Natural killer cell (primary cell): ENCODE measurements at regions not wholly inside any gene's neighbourhood (a gene's known extent, or its start where the extent isn't known, plus 50 kb on each side); places are given as distances from the start of the nearest gene placed in this dataset.

Experiments
- ATAC-seq, 3 donors: fragments of 150-1000 bp in 2 of 3; fragments of 200-7000 bp in 1 of 3; cut with Tn5 transposase; 1 replicate in 1 of 3; 2 replicates in 2 of 3; pipeline ENCODE4 v1.10.0; 2021; ENCODE audit warnings: mild to moderate bottlenecking in 2 of 3, moderate library complexity in 2 of 3
- DNase-seq, 2 donors: peaks; one replicate each; pipeline versions ENCODE4 v3.0.0 to v3.0.0-alpha.2; 2013 to 2021; ENCODE audit warnings: mixed read lengths in 1 of 2
- H3K27ac ChIP-seq: one replicate; pipeline ENCODE4 v1.5.1; 2013; ENCODE audit warnings: mild to moderate bottlenecking, low read length
- H3K27me3 ChIP-seq: one replicate; pipeline ENCODE4 v1.6.1; 2013; ENCODE audit warnings: low read length; ENCODE audit not compliant: control insufficient read depth, insufficient read depth
- H3K36me3 ChIP-seq: one replicate; pipeline ENCODE4 v1.6.1; 2013; ENCODE audit warnings: low read length; ENCODE audit not compliant: control insufficient read depth, insufficient read depth
- H3K4me1 ChIP-seq: one replicate; pipeline ENCODE4 v1.6.1; 2013; ENCODE audit warnings: low read length; ENCODE audit not compliant: control insufficient read depth, insufficient read depth
- H3K4me3 ChIP-seq: one replicate; pipeline ENCODE4 v1.5.1; 2013; ENCODE audit warnings: low read length
- H3K9me3 ChIP-seq: one replicate; pipeline ENCODE4 v1.6.1; 2013; ENCODE audit warnings: low read length; ENCODE audit not compliant: control insufficient read depth, insufficient read depth
- H3K27ac Mint-ChIP-seq, 2 donors: one replicate each; pipeline ENCODE4 v1.8.0; 2022; ENCODE audit warnings: mild to moderate bottlenecking in 2 of 2, mixed read lengths in 2 of 2, moderate library complexity in 1 of 2
- H3K27me3 Mint-ChIP-seq, 2 donors: one replicate each; pipeline ENCODE4 v1.8.0; 2022; ENCODE audit warnings: low read depth in 2 of 2, mixed read lengths in 2 of 2
- H3K36me3 Mint-ChIP-seq: one replicate; pipeline ENCODE4 v1.8.0; 2022; ENCODE audit warnings: mixed read lengths
- H3K4me1 Mint-ChIP-seq, 2 donors: one replicate each; pipeline ENCODE4 v1.8.0; 2022; ENCODE audit warnings: mixed read lengths in 2 of 2
- H3K4me3 Mint-ChIP-seq: one replicate; pipeline ENCODE4 v1.8.0; 2022; ENCODE audit warnings: mild to moderate bottlenecking, moderate library complexity, mixed read lengths
- H3K9me3 Mint-ChIP-seq, 2 donors: one replicate each; pipeline ENCODE4 v1.8.0; 2022; ENCODE audit warnings: mixed read lengths in 2 of 2
- WGBS: methylation state at CpG from one replicate; pipeline ENCODE4 v1.1.7; 2013; ENCODE audit warnings: missing lambda C conversion rate; ENCODE audit not compliant: insufficient coverage; 5-methylcytosine and 5-hydroxymethylcytosine counted together
- intact Hi-C: fragments of 100-400 bp; cut with micrococcal nuclease; formaldehyde crosslinking; loops from one replicate; pipeline ENCODE4 v1.14.2; 2022
- TF ChIP-seq, protein P1 (sequence below): fragments of 200-600 bp; IDR thresholded peaks from one replicate; pipeline ENCODE4 v1.8.0; 2022; ENCODE audit warnings: antibody characterized with exemption

GRCh38 chr13:78040205-78040830 lies 121.7 kb upstream of the EDNRB start:
- no peaks in the 10 kb centered on the region for H3K9me3 Mint-ChIP-seq
- DNase-seq: no peak
- Histone ChIP-seq H3K4me1 (no peaks in the 10 kb centered on the region), H3K27me3 (no peaks in the 10 kb centered on the region), H3K4me3 (no peak overlapping the region), H3K27ac (no peak overlapping the region), H3K9me3 (no peaks in the 10 kb centered on the region), H3K36me3 (no peaks in the 10 kb centered on the region)
- no peak for ATAC-seq
- H3K27ac Mint-ChIP-seq: no peak overlapping the region
- H3K4me3 Mint-ChIP-seq: no peak overlapping the region
- 97% methylated on average over 2 of the region's 4 CpGs for WGBS
- intact Hi-C loops: no loop called here
- H3K36me3 Mint-ChIP-seq: no peaks in the 10 kb centered on the region
- H3K4me1 Mint-ChIP-seq: peaks cover 7% of the 10 kb centered on the region in 2 donors
- H3K27me3 Mint-ChIP-seq: peaks cover 10 to 21% of the 10 kb centered on the region in 2 donors
- TF ChIP-seq, protein P1, sequence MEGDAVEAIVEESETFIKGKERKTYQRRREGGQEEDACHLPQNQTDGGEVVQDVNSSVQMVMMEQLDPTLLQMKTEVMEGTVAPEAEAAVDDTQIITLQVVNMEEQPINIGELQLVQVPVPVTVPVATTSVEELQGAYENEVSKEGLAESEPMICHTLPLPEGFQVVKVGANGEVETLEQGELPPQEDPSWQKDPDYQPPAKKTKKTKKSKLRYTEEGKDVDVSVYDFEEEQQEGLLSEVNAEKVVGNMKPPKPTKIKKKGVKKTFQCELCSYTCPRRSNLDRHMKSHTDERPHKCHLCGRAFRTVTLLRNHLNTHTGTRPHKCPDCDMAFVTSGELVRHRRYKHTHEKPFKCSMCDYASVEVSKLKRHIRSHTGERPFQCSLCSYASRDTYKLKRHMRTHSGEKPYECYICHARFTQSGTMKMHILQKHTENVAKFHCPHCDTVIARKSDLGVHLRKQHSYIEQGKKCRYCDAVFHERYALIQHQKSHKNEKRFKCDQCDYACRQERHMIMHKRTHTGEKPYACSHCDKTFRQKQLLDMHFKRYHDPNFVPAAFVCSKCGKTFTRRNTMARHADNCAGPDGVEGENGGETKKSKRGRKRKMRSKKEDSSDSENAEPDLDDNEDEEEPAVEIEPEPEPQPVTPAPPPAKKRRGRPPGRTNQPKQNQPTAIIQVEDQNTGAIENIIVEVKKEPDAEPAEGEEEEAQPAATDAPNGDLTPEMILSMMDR: no peak

GRCh38 chr13:78036841-78037240 lies 118.2 kb upstream of the EDNRB start:
- Histone ChIP-seq H3K4me3 (no peak overlapping the region), H3K9me3 (no peaks in the 10 kb centered on the region), H3K27me3 (no peaks in the 10 kb centered on the region), H3K36me3 (no peaks in the 10 kb centered on the region), H3K27ac (no peak overlapping the region), H3K4me1 (no peaks in the 10 kb centered on the region)
- TF ChIP-seq, protein P1: no peak
- Mint-ChIP-seq H3K36me3 (no peaks in the 10 kb centered on the region), H3K27ac (no peak overlapping the region), H3K4me3 (no peak overlapping the region), H3K27me3 (peaks cover 2 to 5% of the 10 kb centered on the region in 2 donors), H3K4me1 (peaks cover 12 to 17% of the 10 kb centered on the region in 2 donors), H3K9me3 (no peaks in the 10 kb centered on the region)
- no peak for ATAC-seq
- no peak for DNase-seq
- intact Hi-C loops: no loop called here

- Mint-ChIP-seq H3K36me3 (no peaks in the 10 kb centered on the region), H3K4me1 (peaks cover 12 to 17% of the 10 kb centered on the region in 2 donors), H3K27ac (peak overlapping the region in 1 of 2 donors; percentile 48), H3K27me3 (peaks cover 0 to 3% of the 10 kb centered on the region in 2 donors), H3K4me3 (no peak overlapping the region), H3K9me3 (no peaks in the 10 kb centered on the region)
- intact Hi-C loops: no loop called here
- DNase-seq (no peak), ATAC-seq (peak; percentile 41 to 75 (median 61))
- WGBS: 91% methylated on average over 1 of the region's 1 CpG
- H3K4me1 ChIP-seq: no peaks in the 10 kb centered on the region
- H3K27ac ChIP-seq: no peak overlapping the region
- H3K9me3 ChIP-seq: no peaks in the 10 kb centered on the region
- TF ChIP-seq, protein P1: no peak
- H3K27me3 ChIP-seq: no peaks in the 10 kb centered on the region
- no peak overlapping the region for H3K4me3 ChIP-seq
- H3K36me3 ChIP-seq: no peaks in the 10 kb centered on the region
Measured at GRCh38 chr13:78035500-78035899, 116.9 kb upstream of the EDNRB start.

DNA sequence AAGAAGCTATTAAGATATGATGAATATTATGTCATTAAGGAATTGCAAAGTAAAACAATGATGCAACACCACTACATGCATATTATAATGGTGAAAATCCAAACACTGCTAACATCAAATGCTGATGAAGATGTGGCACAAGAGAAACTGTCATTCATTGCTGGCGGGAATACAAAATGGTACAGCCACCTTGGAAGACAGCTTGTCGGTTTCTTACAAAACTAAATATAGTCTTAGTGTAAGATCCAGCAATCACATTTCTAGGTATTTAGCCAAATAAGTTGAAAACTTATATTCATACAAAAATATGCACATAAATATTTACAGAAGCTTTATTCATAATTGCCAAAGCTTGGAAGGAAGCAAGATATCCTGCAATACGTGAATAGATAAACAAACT lies 114.9 kb upstream of the EDNRB start:
- peaks cover 0 to under 1% of the 10 kb centered on the region in 2 donors for H3K27me3 Mint-ChIP-seq
- H3K9me3 Mint-ChIP-seq: no peaks in the 10 kb centered on the region
- no peak overlapping the region for H3K27ac Mint-ChIP-seq
- Histone ChIP-seq H3K4me3 (no peak overlapping the region), H3K9me3 (no peaks in the 10 kb centered on the region), H3K27me3 (no peaks in the 10 kb centered on the region), H3K4me1 (no peaks in the 10 kb centered on the region), H3K36me3 (no peaks in the 10 kb centered on the region), H3K27ac (no peak overlapping the region)
- peaks cover 12 to 23% of the 10 kb centered on the region in 2 donors for H3K4me1 Mint-ChIP-seq
- DNase-seq: no peak
- H3K4me3 Mint-ChIP-seq: no peak overlapping the region
- TF ChIP-seq, protein P1: no peak
- H3K36me3 Mint-ChIP-seq: no peaks in the 10 kb centered on the region
- intact Hi-C loops: no loop called here
- 93% methylated on average over 2 of the region's 3 CpGs for WGBS
- no peak for ATAC-seq
